Activated T-cell treated with anti-CD3 and anti-CD28 coated beads for 48 hours (primary cell): ENCODE measurements at regions not wholly inside any gene's neighbourhood (a gene's known extent, or its start where the extent isn't known, plus 50 kb on each side); places are given as distances from the start of the nearest gene placed in this dataset.
"Not testable (repeated sequence)": the region's sequence is repeated elsewhere in the genome, so short reads cannot be mapped to it uniquely, and the experiment has no call there.

ENCODE experiments used
- DNase-seq: peaks from one replicate; pipeline ENCODE4 v3.0.0-alpha.2; 2020; ENCODE audit warnings: low read depth

DNA sequence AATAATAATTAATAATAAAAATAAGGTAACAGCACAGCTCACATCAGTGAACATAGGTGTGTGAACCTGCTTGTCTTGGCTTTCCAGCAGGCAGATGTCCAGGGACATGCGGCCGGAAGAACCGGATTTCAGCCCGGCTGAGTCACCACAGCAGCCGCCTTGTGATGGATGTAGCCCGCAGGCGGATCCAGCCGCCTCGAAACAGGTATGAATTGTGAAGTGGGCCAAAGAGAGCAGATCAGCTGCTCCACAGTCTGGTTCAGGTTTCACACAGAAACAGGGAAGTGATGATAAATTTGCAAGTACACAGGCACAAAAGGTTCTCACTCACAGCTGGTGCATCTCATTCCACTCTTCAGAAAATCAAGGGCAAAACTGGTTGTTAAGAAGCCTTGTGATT, 55.1 kb downstream of the ID4 start:
- no peak for DNase-seq

DNA sequence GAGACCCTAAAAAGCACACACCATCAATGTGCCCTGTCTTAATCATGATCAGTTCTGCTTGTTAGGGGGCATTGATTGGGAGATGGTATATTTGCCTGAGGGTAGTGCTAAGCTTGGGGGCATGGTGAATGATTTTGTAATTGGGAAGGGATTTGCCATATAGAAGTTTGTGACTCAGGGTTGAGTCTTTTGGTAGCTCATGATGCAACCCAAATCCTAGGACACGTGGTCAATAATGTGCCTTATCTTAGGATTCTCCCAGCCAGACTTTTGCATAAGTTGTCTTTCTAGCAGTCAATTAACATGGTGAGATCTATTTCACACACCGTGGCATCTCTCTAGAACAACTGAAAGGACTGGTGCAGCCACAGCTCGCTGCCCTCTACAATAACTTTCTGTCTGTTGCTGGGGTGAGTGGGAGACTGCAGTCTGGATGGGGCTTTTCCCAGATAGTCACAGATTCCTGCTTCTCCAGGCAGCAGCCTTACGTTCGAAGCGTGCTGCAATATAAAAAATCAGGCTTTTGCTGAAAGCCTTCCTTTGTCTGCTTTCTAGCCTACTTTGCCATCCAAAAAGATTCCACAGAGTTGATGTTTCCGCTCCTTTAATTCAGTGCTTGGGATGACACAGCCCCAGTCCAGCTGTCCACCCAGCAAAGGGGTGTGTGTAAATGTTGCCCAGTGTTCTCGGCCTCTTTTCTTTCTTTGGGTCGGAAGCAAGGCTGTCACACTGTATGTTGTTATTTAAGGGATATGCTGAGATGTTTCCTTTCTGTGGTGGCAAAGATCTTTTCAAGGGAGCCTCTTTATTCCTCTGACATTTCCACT, 58.9 kb downstream of the ID4 start:
- DNase-seq: no peak

DNA sequence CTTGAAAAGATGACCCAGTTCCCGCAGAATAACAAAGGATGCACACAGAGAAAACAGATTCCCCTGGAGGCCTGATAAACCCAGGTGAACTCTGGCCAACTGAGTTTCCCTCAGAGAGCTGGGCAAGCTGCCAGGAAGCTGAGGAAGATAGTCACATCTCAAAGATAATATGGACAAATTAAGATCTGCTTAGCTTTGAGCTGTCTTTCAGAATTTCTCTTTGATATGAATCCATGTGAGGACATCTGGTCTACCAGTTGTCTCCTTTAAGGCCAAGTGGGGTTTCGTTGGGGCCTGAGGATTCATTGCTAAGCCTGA, 59.5 kb downstream of the ID4 start:
- no peak for DNase-seq

DNA sequence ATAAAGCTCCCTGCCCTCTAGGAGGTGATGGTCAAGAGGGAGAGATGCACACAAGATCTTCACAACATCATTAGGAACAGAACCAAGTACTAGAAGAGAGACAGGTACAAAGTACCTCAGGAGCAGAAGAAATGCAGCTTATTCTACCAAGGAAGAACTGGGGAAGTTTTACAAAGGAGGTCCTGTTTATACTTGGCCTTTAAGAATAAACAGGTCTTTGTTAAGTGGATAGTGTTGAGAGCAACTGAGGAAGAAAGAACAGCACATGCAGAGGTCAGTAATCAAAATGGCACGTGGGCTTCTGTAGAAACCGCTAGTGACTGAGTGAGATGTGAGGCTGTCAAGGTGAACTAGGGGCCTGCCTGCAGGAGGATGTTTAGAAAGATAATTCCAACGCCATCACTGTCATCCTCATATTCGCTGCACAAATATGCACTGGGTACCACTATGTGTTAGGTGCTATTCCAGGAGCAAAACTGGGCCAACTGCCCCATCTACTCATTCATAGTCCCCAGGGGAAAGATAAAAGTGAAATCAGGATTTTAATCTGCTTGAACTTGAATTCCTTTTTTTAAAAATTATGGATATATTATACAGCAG, 61.1 kb downstream of the ID4 start:
- no peak for DNase-seq

DNA sequence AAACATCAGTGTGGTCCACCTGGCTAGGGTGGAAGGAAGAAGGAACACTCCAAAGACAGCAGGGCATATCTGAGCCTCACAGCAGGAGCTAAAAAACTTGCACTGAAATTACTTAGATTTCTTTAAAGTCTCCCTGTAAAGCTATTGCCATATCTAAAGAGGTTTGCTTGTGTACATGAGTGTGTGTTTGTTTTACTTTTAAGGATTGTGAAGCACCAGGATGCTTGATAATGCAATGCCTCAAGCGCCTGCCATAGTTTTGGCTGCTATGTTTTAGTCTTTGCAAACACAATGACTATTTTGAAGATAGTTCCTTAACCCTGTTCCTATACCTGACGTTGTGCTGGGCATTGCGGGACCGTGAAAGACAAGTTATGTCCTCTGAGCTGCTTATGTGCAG, 65.0 kb downstream of the ID4 start:
- DNase-seq: no peak

DNA sequence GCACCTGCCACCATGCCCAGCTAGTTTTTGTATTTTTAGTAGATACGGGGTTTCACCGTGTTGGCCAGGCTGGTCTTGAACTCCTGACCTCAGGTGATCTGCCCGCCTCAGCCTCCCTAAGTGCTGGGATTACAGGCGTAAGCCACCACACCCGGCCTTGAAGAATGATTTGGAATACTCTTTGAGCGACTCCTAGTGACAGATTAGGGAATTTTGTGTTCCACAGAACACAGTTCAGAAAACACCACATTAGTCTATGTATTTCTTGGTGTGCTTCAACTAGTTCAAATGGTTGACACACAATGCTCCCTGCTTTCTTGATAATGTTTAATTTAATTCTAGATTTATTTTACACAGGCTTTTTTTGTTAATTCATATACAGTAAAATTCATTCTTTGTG, 67.2 kb downstream of the ID4 start:
- not testable (repeated sequence) for DNase-seq

DNA sequence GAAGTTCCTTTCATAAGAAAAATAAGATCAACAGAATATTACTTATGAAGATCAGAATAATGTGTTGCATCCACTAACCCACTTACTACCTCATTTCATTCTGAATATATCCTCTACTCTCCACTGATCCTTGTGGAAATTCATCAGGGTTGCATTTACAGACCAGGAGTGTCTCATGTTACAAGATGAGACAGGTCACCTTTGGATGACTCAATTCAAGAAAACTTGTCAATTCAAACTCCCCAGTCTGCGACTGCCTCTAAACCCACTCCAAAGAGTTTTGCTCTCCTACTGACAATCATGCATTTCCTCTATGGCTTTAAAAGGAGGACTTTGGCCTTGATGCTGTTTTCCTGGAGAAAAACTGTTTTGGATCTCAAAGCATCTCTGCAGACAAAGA, 68.4 kb downstream of the ID4 start:
- no peak for DNase-seq

DNA sequence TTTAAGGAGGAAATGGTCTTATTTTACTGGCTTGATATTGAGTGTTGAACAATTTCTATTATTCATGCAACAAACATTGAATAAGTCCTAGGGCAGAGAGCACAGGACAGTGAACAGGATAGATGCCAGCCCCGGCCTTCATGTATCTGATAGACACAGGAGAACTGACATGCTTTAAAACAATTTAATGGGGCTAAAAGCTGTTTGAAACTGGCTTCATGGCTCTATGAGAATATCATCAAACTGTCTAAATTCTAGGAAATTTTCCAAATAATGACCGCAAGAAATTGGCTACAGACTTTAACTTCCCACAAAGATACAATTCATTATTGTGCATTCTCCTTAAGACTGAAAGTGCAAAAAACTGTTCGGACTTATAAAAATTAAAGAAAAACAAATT, 69.0 kb downstream of the ID4 start:
- no peak for DNase-seq

DNA sequence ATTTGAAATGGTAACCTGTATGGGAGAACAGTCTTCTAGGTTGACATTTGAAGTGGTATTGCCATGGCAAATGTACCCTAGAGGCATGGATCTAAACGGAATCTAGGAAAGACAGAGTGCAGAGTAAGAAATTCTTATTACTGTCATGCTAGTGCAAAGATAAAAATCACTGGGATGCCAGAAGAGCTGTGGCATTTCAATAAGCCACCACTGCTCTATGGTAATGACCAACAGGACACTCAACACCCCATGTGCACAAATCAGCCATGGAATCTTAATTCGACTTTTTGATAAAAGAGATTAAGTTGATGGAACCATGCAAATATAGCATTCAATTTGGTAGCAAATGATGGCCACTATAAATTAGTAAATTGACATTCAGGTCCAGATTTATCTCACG, 74.1 kb downstream of the ID4 start:
- no peak for DNase-seq

DNA sequence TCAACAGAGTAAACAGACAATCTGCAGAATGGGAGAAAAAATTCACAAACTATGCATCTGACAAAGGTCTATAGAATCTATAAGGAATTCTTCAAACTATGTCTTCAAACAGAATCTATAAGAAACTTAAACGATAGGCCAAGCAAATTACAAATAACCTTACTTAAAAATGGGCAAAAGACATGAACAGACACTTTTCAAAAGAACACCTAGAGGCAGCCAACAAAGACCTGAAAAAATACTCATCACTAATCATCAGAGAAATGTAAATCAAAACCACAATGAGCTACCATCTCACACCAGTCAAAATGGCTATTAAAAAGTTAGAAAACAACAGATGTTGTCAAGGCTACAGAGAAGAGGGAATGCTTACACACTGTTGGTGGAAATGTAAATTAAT, 81.3 kb downstream of the ID4 start:
- no peak for DNase-seq

DNA sequence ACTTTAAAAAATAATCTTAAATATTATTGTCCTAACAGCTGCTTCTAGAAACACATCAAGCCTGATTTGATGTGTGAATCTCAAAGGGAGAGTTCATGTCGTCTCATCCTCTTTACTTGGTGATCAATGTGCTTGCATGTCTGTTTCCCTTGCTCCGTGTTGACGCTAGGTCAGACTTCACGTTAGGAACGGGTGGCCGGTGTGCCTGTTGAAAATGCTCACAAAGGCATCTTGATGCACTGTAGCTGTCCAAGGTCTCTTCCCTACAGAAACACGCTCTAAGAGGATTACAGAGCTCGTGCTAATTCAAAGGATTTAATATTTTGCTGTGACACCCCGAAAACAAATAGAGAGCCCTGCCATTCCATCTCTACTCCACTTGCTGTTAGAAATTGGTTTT, 84.6 kb downstream of the ID4 start:
- no peak for DNase-seq

DNA sequence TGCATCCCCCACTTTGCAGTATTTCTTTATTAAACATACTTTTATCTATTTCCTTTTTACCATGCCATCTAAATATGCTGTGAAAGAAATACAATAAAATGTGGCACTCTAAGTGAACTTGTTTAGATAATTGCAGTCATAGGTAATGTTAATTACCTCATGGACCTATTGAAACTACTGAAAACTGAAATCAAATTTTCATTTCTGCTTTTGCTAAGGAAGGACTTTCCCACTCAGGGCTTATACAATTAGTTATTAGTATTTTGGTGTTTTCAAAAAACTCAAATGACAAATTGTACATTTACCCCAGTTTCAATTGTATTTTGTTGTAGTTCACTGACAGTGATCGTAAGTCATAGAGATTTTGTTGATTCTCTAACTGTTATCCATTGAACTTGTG, 88.4 kb downstream of the ID4 start:
- DNase-seq: no peak

DNA sequence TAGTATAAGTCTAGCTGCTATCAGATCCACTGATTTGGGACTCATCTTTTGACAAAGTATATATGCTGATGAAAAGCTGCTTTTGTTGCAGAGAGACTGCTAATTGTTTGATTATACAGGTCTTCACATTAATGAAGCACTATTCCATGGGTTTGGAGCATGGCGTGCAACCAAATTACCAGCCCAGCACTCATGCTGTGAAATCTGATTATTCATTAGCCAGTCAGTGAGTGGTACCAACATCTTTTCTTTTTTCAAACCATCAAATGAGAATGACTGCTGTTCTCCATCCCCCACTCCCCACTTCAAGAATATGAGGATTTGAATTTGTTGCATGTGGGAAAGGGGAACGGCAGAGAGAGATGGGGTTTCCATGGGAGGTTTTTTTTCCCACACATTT, 91.3 kb downstream of the ID4 start:
- no peak for DNase-seq

DNA sequence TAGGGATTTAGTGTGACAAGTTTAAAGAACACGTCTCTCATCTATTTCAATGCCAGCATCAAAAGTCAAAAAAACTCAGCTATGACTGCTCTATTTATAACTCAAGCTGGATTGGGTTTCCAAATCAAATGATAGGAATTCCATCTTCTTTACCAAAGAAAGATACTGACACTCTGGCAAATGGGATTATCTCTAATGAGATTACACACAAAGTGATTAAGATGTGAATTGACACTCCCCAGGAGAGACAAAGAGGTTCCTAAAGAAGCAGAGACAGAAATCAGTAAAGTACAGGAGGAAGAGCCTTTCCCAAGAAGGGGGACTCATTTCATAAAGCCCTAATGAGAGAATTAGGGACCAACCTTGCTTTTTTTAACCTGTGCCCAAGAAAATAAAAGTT, 92.1 kb downstream of the ID4 start:
- no peak for DNase-seq

DNA sequence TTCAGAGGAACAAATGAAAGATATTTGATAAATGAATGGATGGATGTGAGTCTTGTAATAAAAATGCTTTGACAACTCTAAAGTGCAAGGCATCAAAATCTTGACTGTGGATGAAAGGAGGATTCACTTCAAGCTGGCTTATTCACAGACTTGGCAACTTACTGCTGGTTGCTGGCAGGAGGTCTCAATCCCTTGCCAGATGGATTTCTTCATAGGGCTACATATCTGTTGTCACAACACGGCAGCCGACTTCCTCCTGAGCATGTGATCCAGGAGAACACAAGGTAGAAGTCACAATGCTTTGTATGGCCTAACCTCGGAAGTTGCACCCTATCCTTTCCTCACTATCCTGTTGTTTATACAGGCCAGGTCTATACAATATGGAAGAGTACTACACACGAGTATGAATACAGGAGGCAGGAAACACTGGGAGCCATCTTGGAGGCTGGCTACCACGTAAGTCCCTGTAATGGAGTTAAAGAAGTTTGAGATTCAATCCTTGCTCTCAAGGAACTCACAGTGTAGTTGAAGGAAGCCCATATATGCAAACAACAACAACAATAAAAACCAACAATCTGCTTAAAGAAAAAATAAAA, 97.9 kb downstream of the ID4 start:
- no peak for DNase-seq

DNA sequence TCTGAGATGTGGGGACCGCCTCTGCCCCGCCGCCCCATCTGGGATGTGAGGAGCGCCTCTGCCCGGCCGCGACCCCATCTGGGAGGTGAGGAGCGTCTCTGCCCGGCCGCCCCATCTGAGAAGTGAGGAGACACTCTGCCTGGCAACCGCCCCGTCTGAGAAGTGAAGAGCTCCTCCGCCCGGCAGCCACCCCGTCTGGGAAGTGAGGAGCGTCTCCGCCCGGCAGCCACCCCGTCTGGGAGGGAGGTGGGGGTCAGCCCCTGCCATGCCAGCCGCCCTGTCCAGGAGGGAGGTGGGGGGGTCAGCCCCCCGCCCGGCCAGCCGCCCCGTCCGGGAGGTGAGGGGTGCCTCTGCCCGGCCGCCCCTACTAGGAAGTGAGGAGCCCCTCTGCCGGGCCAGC, 102.2 kb downstream of the ID4 start:
- not testable (repeated sequence) for DNase-seq

DNA sequence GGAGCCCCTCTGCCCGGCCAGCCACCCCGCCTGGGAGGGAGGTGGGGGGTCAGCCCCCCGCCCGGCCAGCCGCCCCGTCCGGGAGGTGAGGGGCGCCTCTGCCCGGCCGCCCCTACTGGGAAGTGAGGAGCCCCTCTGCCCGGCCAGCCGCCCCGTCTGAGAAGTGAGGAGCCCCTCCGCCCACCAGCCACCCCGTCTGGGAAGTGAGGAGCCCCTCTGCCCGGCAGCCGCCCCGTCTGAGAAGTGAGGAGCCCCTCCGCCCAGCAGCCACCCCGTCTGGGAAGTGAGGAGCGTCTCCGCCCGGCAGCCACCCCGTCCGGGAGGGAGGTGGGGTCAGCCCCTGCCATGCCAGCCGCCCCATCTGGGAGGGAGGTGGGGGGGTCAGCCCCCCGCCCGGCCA, 102.8 kb downstream of the ID4 start:
- not testable (repeated sequence) for DNase-seq

DNA sequence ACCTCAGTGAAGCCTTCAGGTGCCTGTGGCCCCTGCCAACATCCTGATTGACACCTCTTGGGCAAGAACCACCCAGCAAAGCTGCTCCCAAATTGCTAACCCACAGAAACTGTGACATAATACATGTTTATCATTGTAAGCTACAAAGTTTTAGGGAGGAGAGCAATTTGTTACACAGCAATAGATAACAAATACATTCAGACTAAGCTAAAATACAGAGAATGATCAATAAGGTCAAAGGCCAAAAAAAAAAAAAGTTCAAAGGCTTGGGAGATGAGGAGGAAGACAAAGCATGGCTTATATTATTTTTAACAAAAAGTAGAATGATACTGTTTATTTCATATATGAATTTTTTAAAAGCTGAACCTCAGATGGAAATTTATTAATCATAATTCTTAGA, 105.9 kb downstream of the ID4 start:
- DNase-seq: no peak

DNA sequence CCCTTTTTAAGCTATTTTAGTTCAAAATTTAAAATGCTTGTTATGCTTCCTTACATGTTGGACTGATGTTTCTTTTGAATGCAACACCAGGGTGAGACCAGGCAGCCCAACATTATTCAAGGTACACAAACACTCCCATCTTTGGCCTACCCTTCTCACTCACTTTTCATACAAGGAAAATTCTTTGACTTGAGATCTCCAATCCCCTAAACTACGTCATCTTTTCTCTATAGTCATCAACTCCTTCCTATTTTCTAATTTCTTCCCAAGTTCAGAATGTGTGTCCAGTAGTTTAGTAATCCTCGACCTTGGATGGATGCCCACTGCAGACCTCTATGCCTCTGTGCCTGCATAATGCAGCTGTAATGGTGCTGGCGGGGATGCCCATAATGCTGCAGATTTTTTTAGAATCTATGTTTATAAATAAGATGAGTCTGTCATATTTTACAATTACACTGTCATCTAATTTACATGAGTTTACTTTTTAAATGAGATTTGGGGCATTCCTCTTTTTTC, 108.7 kb downstream of the ID4 start:
- no peak for DNase-seq

DNA sequence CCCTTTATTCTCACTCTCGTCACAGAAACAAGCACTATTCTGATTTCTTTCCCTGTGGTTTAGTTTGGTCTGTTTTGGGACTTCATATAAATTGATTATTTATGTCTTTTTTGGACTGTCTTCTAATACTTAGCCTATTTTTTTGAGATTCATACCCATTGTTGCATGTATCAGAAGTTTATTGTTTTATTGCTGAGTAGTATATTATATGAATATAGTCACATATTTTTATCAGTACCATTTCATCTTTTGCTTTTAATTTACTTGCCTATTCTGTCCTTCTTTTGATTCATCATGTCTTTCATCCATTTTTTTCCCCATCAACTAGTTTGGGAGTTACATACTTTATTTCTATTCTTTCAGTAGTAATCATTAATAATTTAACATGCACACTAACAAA, 112.0 kb downstream of the ID4 start:
- DNase-seq: no peak

DNA sequence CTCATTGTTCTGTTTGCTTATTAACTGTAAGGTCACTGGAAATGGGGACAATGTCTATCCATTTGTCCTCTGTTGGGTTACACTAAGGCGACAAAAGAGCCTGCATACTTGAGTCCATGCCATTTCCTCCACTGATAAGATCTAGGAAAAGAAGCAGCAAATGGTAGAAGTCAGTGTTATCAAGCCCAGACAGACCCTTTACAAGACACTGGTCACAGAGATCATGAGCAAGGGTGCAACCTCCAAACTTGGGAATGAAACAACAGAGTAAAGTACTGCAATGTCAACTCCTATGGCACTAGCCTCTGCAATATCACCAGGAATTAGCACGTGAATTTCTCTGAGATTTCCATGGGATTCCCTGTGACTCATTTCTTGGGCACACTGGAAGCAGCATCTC, 126.9 kb downstream of the ID4 start:
- DNase-seq: no peak

DNA sequence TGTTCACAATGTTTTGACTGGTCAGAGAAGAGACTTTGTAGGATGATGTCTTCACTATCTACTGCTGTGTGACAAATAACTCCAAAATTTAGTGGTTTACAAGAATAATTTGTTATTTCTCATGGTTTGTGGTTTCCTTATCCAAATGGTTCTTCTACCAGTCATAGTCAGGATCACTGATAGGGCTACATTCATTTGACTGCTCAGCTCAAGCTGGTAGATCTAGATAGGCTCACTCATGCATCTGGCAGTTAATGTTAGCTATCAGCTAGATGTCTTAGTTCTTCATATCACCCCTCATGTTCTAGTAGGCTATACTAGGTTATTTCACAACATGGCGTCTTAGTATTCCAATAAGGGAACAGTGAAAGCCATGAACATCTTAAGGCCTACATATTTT, 131.0 kb downstream of the ID4 start:
- no peak for DNase-seq

DNA sequence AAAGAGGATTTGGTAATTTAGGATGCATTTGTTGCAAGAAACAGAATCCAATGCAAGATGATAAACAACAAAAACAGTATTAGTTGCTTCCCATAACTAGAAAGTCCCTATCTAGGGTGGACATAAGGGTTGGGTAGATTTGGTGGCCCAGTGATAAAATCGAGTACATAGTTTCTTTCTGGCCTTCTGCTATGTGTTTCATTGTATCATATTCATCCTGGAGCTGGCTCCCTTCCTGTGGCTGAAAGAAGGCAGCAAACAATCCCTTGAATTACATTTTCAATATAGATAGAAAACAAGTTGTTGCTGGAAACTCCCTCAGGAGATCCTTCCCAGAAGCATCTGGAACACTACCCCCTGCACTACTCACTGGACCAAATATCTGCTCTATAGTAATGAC, 135.1 kb downstream of the ID4 start:
- no peak for DNase-seq
